NCI-H82 treated with DMSO at 0.1 percent for 48 hours (cell line): ENCODE measurements at regions not wholly inside any gene's neighbourhood (a gene's known extent, or its start where the extent isn't known, plus 50 kb on each side); places are given as distances from the start of the nearest gene placed in this dataset.

Experiments used
- DNase-seq: peaks from one replicate; lab custom pipeline; 2025; ENCODE audit not compliant: unreplicated experiment; lab: John Stamatoyannopoulos, UW

DNA sequence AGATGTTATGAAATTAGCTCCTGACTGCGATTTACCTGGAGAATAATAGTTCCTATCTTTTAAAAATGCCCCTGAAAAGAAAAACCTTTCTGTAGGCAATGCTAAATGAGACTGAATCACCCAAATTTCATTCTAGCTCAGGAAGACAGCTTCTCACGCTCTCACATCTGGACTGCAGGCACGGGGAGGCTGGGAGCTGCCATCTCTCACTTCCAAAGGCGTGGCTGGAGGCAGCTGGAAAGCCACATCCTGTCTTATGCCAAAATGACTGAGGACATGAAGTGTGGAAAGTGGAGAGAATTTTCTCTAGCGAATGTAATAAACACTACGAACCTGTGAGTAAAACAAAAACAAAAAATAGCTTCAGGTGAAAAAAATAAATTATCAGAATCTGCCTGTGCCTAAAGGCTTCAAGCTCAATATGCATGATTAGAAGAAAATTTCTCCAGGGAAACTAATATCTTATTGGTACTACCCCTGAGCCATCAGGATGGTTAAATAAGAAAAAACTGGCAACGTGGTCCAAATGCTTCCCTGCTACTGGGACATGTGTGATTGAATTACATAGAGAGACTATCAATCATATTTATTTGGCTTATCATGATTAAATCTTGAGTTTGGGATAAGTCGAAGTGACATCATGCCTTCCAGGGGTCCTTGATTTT, 58.1 kb upstream of the UBL3 start:
- no peak for DNase-seq

DNA sequence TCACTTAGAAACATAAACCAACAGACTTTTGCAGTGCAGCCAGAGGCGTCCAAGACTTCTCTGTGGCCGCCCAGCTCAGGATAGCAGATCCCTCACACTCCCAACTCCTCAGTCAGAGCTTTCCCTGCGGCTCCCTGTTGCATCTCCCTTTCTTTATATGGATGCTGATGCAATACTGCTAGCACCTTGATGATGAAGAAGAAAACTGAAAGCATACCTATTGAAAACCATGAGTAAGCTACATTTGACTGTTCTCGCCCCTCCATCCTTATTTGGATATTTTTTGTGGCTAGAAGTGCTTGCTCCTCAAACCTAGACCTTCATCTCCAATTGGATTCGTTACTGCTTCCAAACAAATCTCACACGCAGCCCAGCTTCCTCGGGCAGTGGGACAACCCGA, 57.3 kb upstream of the UBL3 start:
- no peak for DNase-seq

DNA sequence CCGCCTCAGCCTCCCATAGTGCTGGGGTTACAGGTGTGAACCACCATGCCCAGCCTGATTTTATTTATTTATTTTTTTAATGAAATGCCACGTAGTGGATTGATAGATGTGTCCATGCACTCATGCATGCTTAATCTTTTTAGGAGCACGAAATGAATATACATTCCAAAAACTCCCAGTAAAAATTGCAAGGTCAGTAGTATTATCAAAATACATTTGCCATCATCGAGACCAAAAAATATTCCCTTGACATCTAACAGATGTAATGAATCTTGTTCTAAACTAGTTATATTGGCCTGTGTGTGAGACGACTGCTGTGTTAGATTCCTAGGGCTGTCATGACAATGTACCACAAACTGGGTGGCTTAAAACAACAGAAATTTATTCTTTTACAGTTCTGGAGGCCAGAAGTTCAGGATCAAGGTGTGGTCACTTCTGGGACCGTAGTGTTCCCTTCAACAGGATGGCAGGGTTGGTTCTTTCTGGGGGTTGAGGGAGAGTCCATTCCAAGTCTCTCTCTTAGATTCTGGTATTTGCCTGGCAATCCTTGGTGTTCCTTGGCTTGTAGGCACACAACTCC, 56.1 kb upstream of the UBL3 start:
- DNase-seq: no peak

DNA sequence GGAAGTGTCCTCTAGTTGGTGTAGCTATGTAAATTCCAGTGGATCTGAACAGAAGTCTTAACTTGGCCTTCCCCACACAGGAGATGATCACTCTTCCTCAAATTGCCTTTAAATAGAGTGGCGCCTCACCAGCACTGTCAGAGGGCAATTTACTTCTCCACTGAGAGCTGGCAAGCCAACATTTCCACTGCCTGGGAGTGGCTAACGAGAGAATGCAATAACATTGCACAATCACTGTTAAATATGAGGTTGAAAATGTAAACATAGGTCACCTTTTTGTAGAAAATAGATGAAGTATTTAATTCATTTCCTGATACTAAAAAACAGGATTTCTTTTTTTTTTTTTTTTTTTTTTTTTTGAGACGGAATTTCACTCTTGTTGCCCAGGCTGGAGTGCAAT, 55.4 kb upstream of the UBL3 start:
- DNase-seq: no peak

DNA sequence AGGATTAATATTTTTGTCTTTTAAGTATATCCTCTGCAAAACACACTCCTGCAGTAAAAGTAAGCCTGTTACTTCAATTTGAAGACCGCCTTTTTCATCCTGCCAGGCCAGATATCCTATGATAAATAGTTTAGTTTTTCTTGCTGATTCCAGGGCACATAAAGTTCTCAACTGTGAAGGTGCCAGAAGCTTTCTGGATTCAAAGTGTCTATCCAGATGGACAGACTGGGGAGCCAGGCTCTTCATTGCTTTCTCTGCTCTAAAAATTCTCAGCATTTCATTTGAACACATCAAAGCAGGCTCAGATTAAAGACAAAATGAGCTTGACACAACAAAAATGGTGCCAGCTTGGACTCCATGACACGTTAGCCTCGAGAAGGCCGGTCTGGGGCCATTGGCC, 53.6 kb upstream of the UBL3 start:
- DNase-seq: no peak

DNA sequence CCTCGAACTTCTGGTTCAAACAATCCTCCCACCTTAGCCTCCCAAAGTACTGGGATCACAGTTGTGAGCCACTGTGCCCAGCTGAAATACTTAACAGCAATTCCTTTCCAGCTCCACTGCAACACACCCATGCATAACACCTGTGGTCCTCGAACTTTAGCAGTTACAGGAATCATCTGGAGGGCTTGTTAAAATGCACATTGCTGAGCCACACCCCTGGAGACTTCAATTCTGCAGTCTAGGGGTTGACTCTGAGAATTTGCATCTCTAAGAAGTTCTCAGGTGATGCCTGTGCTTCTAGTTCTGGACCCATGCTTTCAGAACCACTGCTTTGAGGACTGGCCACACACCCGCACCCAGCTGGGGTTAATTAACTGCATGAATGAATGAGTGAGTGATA, 53.1 kb upstream of the UBL3 start:
- DNase-seq: no peak

DNA sequence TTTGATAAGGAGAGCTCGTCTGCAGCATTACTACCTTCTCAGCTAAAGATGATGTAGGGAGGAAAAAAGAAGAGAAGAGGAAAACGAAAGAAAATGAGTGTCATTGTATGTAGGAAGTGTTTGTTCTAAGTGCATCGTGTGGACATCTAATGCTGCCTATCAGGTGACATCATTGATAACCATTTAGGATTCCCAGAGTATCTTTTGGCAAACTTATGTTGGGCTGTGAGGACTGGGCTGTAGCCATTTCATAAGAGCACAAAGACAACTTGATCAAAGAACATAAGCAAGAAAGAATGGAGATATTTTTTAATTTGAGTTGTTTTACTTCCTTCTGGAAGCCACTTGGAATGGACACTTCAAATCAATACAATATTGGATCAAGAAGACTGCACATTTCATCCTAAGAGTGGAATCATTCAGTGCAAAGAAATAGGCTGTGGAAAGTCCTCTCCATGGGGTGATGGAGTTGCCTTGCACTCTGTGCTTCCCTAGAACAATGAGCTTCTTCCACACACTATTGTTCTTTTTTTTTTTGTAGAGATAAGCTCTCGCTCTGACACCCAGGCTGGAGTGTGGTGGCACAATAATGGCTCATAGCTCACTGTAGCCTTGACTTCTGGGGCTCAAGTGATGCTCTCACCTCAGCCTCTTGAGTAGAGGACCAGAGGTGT, 52.4 kb upstream of the UBL3 start:
- DNase-seq: no peak

DNA sequence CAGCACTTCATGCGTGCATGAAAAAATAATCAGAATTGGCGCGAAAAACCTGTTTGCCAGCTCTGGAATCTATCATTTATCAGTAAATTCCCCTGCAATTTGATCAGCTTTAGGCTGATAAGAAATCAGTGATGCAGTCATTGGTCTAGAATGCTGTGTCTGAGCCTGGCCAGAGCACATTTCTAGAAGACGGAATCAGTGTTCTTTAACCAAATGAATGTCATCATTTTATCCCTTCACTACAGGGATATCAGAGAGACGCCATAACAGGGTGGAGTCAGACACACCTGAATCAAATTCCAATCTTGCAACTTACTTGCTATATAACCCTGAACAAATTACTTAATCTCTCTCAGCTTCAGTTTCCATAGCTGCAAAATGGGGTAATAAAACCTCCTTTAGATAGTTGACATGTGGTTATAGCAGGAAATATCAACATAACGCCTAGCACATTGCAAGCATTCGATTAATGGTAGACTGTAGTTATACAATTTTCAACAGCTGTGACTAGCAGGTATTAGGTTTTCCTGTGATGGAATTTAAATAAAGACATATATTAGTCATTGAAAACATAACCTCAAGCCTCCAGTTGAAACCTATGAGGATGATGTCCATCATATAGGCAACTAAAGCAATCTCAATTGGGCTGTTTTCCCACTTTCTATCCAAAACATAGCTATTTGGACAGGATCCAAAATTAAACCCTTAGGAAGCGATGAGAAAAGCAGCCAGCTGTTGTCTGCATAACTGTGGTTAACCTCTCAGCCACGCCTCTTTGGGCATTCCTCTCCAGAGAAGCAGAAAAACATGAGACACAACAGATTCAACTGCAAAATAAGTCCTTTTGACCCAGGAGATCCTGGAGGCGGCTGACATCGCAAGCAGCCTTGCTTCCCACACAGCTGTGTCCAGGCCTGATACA, 51.6 kb upstream of the UBL3 start:
- DNase-seq: no peak
